ENCODE measurements at regions not wholly inside any gene's neighbourhood (a gene's known extent, or its start where the extent isn't known, plus 50 kb on each side); places are given as distances from the start of the nearest gene placed in this dataset.
A peak's percentile ranks its signal among the peaks of the same experiment; 100 is the strongest.

DNA sequence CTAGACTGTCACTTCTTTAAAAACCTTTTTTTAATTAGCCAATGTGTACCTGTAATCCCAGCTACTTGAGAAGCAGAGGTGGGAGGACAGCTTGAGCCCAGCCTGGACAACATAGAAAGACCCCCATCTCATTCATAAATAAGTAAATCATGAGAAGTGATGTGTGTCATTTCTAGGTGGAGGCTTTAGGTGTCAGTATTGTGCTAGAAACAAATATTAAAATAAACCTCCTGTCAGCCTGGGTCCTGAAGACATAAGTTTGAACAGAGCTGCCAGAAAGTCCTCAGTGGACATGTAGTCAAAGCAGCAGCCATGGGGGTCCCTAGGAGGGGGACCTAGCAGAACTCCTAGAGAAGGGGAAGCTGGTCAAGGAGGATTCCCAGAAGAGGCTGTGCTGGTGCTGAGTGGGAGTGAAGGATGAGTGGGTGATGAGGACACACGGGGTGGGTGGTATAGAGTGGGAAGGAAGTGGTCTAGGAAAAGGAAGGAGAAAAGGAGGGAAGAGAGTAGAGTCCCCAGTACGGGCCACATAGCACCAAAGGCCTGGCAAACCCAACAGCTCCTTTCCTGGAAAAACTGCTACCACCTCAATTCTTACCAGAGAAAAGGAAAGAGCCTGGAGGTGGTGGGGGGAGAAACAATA, 316.6 kb upstream of the NCKAP5 start:
- TF ChIP-seq, protein P1, sequence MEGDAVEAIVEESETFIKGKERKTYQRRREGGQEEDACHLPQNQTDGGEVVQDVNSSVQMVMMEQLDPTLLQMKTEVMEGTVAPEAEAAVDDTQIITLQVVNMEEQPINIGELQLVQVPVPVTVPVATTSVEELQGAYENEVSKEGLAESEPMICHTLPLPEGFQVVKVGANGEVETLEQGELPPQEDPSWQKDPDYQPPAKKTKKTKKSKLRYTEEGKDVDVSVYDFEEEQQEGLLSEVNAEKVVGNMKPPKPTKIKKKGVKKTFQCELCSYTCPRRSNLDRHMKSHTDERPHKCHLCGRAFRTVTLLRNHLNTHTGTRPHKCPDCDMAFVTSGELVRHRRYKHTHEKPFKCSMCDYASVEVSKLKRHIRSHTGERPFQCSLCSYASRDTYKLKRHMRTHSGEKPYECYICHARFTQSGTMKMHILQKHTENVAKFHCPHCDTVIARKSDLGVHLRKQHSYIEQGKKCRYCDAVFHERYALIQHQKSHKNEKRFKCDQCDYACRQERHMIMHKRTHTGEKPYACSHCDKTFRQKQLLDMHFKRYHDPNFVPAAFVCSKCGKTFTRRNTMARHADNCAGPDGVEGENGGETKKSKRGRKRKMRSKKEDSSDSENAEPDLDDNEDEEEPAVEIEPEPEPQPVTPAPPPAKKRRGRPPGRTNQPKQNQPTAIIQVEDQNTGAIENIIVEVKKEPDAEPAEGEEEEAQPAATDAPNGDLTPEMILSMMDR (IDR thresholded peaks at IDR 0.05; ENCODE audit: low read depth, low read length): peak; percentile 1
- no peak for TF ChIP-seq MYC (IDR thresholded peaks at IDR 0.05; ENCODE audit: low read depth, low read length)
- no peak for TF ChIP-seq POLR2A (IDR thresholded peaks at IDR 0.05; ENCODE audit: extremely low read depth, insufficient read length)
- no peak for TF ChIP-seq MAX (IDR thresholded peaks at IDR 0.05; ENCODE audit: low read depth, low read length)

All from NB4 (cell line).